ENCODE measurements at regions not wholly inside any gene's neighbourhood (a gene's known extent, or its start where the extent isn't known, plus 50 kb on each side); places are given as distances from the start of the nearest gene placed in this dataset.

DNA sequence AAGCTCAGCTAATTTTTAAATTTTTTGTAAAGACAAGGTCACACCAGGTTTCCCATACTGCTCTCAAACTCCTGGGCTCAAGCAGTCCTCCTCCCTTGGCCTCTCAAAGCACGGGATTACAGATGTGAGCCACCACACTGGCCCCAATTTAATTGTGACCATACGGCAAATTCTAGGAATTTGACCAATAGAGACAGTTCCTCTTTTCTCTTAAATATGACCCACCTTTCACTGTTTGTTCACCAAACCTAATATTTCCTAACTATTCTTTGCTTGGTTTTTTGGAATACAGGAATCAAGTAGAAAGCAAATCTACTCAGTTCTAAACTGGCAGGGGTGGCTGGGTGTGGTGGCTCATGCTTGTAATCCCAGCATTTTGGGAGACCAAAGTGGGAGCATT, 264.0 kb downstream of the SHQ1 start (continued):
- TF ChIP-seq, protein P1, sequence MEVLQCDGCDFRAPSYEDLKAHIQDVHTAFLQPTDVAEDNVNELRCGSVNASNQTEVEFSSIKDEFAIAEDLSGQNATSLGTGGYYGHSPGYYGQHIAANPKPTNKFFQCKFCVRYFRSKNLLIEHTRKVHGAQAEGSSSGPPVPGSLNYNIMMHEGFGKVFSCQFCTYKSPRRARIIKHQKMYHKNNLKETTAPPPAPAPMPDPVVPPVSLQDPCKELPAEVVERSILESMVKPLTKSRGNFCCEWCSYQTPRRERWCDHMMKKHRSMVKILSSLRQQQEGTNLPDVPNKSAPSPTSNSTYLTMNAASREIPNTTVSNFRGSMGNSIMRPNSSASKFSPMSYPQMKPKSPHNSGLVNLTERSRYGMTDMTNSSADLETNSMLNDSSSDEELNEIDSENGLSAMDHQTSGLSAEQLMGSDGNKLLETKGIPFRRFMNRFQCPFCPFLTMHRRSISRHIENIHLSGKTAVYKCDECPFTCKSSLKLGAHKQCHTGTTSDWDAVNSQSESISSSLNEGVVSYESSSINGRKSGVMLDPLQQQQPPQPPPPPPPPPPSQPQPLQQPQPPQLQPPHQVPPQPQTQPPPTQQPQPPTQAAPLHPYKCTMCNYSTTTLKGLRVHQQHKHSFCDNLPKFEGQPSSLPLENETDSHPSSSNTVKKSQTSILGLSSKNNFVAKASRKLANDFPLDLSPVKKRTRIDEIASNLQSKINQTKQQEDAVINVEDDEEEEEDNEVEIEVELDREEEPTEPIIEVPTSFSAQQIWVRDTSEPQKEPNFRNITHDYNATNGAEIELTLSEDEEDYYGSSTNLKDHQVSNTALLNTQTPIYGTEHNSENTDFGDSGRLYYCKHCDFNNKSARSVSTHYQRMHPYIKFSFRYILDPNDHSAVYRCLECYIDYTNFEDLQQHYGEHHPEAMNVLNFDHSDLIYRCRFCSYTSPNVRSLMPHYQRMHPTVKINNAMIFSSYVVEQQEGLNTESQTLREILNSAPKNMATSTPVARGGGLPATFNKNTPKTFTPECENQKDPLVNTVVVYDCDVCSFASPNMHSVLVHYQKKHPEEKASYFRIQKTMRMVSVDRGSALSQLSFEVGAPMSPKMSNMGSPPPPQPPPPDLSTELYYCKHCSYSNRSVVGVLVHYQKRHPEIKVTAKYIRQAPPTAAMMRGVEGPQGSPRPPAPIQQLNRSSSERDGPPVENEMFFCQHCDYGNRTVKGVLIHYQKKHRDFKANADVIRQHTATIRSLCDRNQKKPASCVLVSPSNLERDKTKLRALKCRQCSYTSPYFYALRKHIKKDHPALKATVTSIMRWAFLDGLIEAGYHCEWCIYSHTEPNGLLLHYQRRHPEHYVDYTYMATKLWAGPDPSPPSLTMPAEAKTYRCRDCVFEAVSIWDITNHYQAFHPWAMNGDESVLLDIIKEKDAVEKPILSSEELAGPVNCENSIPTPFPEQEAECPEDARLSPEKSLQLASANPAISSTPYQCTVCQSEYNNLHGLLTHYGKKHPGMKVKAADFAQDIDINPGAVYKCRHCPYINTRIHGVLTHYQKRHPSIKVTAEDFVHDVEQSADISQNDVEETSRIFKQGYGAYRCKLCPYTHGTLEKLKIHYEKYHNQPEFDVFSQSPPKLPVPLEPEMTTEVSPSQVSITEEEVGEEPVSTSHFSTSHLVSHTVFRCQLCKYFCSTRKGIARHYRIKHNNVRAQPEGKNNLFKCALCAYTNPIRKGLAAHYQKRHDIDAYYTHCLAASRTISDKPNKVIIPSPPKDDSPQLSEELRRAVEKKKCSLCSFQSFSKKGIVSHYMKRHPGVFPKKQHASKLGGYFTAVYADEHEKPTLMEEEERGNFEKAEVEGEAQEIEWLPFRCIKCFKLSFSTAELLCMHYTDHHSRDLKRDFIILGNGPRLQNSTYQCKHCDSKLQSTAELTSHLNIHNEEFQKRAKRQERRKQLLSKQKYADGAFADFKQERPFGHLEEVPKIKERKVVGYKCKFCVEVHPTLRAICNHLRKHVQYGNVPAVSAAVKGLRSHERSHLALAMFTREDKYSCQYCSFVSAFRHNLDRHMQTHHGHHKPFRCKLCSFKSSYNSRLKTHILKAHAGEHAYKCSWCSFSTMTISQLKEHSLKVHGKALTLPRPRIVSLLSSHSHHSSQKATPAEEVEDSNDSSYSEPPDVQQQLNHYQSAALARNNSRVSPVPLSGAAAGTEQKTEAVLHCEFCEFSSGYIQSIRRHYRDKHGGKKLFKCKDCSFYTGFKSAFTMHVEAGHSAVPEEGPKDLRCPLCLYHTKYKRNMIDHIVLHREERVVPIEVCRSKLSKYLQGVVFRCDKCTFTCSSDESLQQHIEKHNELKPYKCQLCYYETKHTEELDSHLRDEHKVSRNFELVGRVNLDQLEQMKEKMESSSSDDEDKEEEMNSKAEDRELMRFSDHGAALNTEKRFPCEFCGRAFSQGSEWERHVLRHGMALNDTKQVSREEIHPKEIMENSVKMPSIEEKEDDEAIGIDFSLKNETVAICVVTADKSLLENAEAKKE (CRISPR knock-in tag; IDR thresholded peaks at IDR 0.05): no peak
- TF ChIP-seq, protein P2, sequence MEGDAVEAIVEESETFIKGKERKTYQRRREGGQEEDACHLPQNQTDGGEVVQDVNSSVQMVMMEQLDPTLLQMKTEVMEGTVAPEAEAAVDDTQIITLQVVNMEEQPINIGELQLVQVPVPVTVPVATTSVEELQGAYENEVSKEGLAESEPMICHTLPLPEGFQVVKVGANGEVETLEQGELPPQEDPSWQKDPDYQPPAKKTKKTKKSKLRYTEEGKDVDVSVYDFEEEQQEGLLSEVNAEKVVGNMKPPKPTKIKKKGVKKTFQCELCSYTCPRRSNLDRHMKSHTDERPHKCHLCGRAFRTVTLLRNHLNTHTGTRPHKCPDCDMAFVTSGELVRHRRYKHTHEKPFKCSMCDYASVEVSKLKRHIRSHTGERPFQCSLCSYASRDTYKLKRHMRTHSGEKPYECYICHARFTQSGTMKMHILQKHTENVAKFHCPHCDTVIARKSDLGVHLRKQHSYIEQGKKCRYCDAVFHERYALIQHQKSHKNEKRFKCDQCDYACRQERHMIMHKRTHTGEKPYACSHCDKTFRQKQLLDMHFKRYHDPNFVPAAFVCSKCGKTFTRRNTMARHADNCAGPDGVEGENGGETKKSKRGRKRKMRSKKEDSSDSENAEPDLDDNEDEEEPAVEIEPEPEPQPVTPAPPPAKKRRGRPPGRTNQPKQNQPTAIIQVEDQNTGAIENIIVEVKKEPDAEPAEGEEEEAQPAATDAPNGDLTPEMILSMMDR (conservative IDR thresholded peaks at IDR 0.05; ENCODE audit: low read depth in 2 of 2): no peak
- TF ChIP-seq EZH2 (IDR thresholded peaks at IDR 0.05; ENCODE audit: low read depth, unreplicated experiment) (no peak), CREB1 (CRISPR knock-in tag; IDR thresholded peaks at IDR 0.05; ENCODE audit: low read depth) (no peak)

DNA sequence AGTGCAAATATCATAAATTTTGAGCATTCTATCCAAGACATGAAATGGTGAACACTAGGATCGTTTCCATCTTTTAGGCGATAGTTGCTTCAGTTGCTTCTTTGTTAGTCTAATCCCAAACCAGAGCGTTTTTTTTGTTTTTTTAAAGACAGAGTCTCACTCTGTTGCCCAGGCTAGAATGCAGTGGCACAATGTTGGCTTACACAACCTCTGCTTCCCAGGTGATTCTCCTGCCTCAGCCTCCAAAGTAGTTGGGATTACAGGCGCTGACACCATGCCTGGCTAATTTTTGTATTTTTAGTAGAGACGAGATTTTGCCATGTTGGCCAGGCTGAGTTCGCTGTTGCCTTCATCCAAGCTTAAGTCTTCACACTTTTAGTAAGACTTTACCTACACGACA, 265.3 kb downstream of the SHQ1 start:
- peaks cover 27% of the 10 kb centered on the region for H3K4me1 Mint-ChIP-seq
- H3F3A ChIP-seq (replicated peaks; ENCODE audit: low read depth): no peaks in the 10 kb centered on the region
- peak overlapping the region; percentile 79 for H3K27ac ChIP-seq (ENCODE audit: low read depth)
- H4K20me1 ChIP-seq (replicated peaks; ENCODE audit: insufficient read depth): no peaks in the 10 kb centered on the region
- DNase-seq (ENCODE audit: low spot score) (no peak), ATAC-seq (no peak)
- peaks cover 17% of the 10 kb centered on the region for H3K4me1 ChIP-seq (ENCODE audit: insufficient read depth)
- peak overlapping the region; percentile 8 for H3K4me2 ChIP-seq
- H3K27ac Mint-ChIP-seq: no peak overlapping the region
- H3K9me3 Mint-ChIP-seq: no peaks in the 10 kb centered on the region
- H3K36me3 ChIP-seq (ENCODE audit: insufficient read depth): no peaks in the 10 kb centered on the region
- H2AFZ ChIP-seq: no peak overlapping the region
- H3K36me3 Mint-ChIP-seq (ENCODE audit: low read depth): no peaks in the 10 kb centered on the region
- H3K27me3 ChIP-seq (ENCODE audit: insufficient read depth): no peaks in the 10 kb centered on the region
- H3K79me2 ChIP-seq (replicated peaks; ENCODE audit: insufficient read depth): no peaks in the 10 kb centered on the region
- no peak overlapping the region for H3K4me3 Mint-ChIP-seq
- no peak overlapping the region for H3K4me3 ChIP-seq
- H3K9me2 ChIP-seq (ENCODE audit: insufficient read depth): no peaks in the 10 kb centered on the region
- H3K27me3 Mint-ChIP-seq (ENCODE audit: insufficient read depth, low read depth, poor library complexity): no peaks in the 10 kb centered on the region
- TF ChIP-seq, protein P3, sequence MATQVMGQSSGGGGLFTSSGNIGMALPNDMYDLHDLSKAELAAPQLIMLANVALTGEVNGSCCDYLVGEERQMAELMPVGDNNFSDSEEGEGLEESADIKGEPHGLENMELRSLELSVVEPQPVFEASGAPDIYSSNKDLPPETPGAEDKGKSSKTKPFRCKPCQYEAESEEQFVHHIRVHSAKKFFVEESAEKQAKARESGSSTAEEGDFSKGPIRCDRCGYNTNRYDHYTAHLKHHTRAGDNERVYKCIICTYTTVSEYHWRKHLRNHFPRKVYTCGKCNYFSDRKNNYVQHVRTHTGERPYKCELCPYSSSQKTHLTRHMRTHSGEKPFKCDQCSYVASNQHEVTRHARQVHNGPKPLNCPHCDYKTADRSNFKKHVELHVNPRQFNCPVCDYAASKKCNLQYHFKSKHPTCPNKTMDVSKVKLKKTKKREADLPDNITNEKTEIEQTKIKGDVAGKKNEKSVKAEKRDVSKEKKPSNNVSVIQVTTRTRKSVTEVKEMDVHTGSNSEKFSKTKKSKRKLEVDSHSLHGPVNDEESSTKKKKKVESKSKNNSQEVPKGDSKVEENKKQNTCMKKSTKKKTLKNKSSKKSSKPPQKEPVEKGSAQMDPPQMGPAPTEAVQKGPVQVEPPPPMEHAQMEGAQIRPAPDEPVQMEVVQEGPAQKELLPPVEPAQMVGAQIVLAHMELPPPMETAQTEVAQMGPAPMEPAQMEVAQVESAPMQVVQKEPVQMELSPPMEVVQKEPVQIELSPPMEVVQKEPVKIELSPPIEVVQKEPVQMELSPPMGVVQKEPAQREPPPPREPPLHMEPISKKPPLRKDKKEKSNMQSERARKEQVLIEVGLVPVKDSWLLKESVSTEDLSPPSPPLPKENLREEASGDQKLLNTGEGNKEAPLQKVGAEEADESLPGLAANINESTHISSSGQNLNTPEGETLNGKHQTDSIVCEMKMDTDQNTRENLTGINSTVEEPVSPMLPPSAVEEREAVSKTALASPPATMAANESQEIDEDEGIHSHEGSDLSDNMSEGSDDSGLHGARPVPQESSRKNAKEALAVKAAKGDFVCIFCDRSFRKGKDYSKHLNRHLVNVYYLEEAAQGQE (IDR thresholded peaks at IDR 0.05; ENCODE audit: unreplicated experiment): no peak
- TF ChIP-seq EZH2 (IDR thresholded peaks at IDR 0.05; ENCODE audit: low read depth, unreplicated experiment) (no peak), STAT1 (IDR thresholded peaks at IDR 0.05; ENCODE audit: unreplicated experiment) (no peak)
- TF ChIP-seq, protein P2 (conservative IDR thresholded peaks at IDR 0.05; ENCODE audit: low read depth in 2 of 2): no peak
